Ovary (tissue), 3 donors: ENCODE measurements at regions not wholly inside any gene's neighbourhood (a gene's known extent, or its start where the extent isn't known, plus 50 kb on each side); places are given as distances from the start of the nearest gene placed in this dataset.

Source experiments
- EP300 ChIP-seq: sonication (generic); formaldehyde crosslinking; IDR thresholded peaks from one replicate; pipeline ENCODE4 v1.6.1; 2017; ENCODE audit warnings: antibody characterized with exemption
- TF ChIP-seq, protein P1 (sequence below), 3 donors: fragments of 450-650 bp in 2 of 3; fragments of 200-600 bp in 1 of 3; IDR thresholded peaks; one replicate each; pipeline versions ENCODE4 v1.5.1 to v1.8.0; 2016 to 2022; ENCODE audit warnings: antibody characterized with exemption in 3 of 3, mild to moderate bottlenecking in 1 of 3
- donor health status: DM: no; HTN: no; CAD: no.

DNA sequence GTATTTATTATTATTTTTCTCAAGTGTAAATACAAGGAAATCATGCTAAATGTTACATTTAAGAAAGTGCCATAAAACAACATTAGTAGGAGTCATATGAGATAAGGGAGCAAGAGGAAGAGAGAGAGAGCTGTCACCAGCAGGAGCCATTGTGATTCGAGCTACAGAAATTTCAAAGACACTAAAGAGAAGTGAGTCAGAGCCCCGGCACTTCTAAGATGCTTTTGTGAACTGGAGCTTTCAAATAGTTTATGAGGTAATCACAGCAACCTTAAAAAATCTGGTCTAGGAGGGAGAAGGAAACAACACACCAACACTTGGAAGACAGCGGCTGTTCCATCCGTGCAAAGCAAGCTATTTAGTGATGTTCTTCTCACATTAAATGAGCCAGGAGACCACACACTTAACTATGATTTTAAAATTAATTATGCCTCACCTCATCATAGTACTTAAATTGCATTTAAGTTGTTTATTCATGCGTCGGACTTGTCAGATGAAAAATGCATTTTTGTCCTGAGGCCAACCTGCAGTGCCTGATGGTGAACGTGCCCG is 382.7 kb upstream of the SALL3 start:
- TF ChIP-seq, protein P1, sequence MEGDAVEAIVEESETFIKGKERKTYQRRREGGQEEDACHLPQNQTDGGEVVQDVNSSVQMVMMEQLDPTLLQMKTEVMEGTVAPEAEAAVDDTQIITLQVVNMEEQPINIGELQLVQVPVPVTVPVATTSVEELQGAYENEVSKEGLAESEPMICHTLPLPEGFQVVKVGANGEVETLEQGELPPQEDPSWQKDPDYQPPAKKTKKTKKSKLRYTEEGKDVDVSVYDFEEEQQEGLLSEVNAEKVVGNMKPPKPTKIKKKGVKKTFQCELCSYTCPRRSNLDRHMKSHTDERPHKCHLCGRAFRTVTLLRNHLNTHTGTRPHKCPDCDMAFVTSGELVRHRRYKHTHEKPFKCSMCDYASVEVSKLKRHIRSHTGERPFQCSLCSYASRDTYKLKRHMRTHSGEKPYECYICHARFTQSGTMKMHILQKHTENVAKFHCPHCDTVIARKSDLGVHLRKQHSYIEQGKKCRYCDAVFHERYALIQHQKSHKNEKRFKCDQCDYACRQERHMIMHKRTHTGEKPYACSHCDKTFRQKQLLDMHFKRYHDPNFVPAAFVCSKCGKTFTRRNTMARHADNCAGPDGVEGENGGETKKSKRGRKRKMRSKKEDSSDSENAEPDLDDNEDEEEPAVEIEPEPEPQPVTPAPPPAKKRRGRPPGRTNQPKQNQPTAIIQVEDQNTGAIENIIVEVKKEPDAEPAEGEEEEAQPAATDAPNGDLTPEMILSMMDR (IDR thresholded peaks at IDR 0.05), result no peak
- TF ChIP-seq EP300, result no peak
